GM23248 (cell line): ENCODE measurements at regions not wholly inside any gene's neighbourhood (a gene's known extent, or its start where the extent isn't known, plus 50 kb on each side); places are given as distances from the start of the nearest gene placed in this dataset.

Experiments used
- EZH2 ChIP-seq: fragments of 200-600 bp; sonication (generic); IDR thresholded peaks from 2 replicates; pipeline ENCODE4 v1.6.1; 2018; ENCODE audit warnings: antibody characterized with exemption, mild to moderate bottlenecking; ENCODE audit not compliant: insufficient read depth, poor library complexity, severe bottlenecking
- EZH2phosphoT487 ChIP-seq: fragments of 200-600 bp; sonication (generic); IDR thresholded peaks from 2 replicates; pipeline ENCODE4 v1.6.1; 2018; ENCODE audit warnings: antibody characterized with exemption, moderate library complexity, mild to moderate bottlenecking, low read depth; ENCODE audit not compliant: insufficient read depth

- TF ChIP-seq EZH2phosphoT487: no peak
- TF ChIP-seq EZH2: no peak
These were observed 64.1 kb upstream of the HS3ST4 start for GRCh38 chr16:25627641-25628040.
